ENCODE measurements at regions not wholly inside any gene's neighbourhood (a gene's known extent, or its start where the extent isn't known, plus 50 kb on each side); places are given as distances from the start of the nearest gene placed in this dataset.

GRCh38 chr2:62409442-62409841, 96.6 kb downstream of the TMEM17 start:
- TF ChIP-seq POLR2A (conservative IDR thresholded peaks at IDR 0.05) (no peak), MAFG (tag; conservative IDR thresholded peaks at IDR 0.05) (no peak), TCF7L2 (IDR thresholded peaks at IDR 0.05; ENCODE audit: low read depth, low read length) (no peak), SAFB2 (IDR thresholded peaks at IDR 0.05; ENCODE audit: borderline replicate concordance, low read depth, low read length, severe bottlenecking) (no peak), RHOXF2B (CRISPR knock-in tag; conservative IDR thresholded peaks at IDR 0.05) (no peak), BRCA1 (IDR thresholded peaks at IDR 0.05) (no peak), BRCA1 (CRISPR knock-in tag; IDR thresholded peaks at IDR 0.05) (no peak), ZNF589 (CRISPR knock-in tag; IDR thresholded peaks at IDR 0.05; ENCODE audit: low read depth) (no peak), SNIP1 (IDR thresholded peaks at IDR 0.05; ENCODE audit: low read depth) (no peak)
